IPS DF 4.7 (cell line): ENCODE measurements at regions not wholly inside any gene's neighbourhood (a gene's known extent, or its start where the extent isn't known, plus 50 kb on each side); places are given as distances from the start of the nearest gene placed in this dataset.
"Not testable (repeated sequence)": the region's sequence is repeated elsewhere in the genome, so short reads cannot be mapped to it uniquely, and the experiment has no call there.

Experiments used
- DNase-seq: peaks from one replicate; pipeline ENCODE4 v3.0.0-alpha.2; 2013; ENCODE audit warnings: low spot score; ENCODE audit errors: extremely low read depth

DNA sequence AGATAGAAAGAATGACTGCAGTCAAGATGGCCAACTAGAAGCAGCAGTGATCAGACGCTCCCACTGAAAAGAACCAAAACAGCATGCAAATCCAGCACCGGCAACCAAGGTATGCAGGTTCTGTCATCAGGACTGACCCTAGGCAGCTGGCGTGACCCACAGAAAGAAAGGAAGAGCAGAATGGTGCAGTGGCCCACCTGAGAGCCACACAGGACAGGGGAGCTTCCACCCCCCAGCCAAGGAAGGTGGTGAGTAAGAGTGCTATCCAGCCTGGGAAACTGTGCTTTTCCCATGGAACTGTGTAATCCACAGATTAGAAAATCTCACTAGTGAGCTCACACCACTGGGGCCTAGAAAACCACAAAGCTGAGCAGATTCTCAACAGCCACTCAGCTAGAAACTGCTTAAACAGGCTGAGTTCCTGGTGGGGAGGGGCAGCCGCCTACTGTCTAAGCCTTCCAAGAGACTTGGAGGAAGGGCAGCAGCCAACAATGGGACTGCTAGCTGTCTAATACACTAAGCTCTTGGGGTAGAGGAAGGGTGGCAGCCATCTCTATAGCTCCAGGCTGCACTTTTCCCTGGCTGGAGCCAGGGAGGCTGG lies 127.9 kb downstream of the EVA1A start:
- DNase-seq: no peak

DNA sequence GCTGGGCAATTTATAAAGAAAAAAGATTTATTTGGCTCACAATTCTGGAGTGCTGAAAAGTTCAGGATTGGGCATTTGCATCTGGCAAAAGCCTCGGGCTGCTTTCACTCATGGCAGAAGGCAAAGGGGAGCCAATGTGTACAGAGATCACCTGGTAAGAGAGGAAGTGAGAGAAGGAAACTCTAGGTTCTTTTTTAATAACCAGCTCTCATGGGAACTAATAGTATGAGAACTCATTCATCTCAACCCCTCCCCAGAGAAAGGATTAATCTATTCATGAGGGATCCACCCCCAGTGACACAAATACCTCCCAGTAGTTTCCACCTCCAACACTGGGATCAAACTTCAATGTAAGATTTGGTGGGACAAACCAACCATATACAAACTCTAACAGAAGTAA lies 129.0 kb downstream of the EVA1A start:
- DNase-seq: no peak

DNA sequence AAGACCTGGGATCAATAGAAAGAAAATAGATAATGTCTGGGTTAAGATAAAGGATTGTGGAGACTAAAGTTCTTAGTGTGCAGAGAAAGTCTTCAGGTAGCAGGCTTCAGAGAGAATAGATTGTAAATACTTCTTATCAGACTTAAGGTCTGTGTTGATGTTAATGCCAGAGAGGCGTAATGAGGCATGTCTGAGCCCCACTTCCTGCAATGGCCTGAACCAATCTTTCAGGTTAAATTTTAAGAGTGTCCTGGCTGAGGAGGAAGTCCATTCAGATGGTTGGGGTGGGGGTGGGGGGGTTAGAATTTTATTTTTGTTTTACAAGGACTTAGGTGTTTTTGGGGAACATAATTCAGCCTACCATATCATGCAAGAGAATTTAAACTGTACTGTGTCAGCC lies 129.5 kb downstream of the EVA1A start:
- DNase-seq: no peak

DNA sequence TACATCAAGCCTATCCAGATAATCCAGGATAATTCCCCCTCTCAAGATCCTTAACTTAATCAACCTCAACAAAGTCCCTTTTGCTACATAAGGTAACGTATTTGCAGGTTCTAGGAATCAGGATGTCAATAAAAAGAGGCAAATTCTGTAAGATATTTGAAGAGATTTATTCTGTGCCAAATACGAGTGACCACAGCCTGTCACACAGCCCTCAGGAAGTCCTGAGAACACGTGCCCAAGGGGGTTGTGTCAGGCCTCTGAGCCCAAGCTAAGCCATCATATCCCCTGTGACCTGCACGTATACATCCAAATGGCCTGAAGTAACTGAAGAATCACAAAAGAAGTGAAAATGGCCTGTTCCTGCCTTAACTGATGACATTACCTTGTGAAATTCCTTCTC lies 130.3 kb downstream of the EVA1A start:
- DNase-seq: not testable (repeated sequence)

DNA sequence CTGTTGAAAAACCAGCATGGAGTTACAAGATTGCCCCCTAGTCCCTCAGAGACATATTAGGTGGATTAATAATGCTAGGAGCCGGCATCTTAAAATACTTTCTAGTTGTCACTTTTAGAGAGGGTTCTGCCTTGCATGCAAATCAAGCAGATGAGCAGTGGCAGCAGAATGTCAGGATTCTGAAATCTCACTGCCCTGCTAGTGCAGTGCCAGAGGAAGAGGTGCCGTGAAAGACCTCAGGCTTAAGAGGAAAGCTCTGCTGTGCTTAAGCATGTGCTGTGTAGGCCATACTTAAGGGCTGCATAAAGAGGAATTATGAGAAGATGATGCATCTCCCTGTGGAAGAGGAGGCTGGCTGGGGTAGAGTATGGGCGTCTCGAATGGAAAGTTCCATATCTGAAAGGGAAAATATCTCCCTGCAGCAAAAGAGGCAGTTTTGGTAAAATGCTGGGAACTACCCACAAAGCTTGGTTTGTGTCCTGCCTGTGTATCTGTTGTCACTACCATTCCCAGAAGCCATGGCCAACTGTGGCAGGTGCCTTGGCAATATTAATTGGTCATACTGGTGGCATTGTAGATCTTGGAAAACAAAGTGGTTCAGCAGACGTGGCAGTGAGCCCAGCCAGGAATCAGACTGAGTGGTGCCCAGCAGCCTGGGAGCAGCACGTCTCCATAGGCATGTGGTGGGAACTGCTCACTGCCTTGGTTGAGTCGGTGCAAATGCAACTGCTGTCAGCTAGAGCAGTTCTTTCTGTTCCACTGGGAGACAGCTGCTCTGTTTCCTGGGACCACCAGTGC lies 131.9 kb downstream of the EVA1A start:
- DNase-seq: no peak

DNA sequence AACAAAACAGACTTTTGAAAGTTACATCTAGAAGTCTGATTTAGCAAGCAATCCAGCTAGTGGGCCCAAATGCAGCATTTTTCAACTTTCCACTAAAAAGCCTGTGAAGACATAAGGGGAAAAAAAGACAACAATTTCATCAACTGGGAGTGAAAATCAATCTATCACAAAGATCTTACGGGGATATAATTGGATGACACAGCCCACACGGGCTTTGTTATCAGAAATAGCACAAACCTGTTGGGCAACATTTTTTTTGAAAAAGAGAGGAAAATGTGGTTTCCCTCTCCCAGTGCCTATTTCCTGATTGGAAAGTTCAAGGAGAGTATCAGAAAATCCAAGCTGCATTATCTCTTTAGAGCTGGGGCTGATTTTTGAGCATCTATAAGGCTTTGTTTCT lies 132.7 kb downstream of the EVA1A start:
- DNase-seq: no peak

DNA sequence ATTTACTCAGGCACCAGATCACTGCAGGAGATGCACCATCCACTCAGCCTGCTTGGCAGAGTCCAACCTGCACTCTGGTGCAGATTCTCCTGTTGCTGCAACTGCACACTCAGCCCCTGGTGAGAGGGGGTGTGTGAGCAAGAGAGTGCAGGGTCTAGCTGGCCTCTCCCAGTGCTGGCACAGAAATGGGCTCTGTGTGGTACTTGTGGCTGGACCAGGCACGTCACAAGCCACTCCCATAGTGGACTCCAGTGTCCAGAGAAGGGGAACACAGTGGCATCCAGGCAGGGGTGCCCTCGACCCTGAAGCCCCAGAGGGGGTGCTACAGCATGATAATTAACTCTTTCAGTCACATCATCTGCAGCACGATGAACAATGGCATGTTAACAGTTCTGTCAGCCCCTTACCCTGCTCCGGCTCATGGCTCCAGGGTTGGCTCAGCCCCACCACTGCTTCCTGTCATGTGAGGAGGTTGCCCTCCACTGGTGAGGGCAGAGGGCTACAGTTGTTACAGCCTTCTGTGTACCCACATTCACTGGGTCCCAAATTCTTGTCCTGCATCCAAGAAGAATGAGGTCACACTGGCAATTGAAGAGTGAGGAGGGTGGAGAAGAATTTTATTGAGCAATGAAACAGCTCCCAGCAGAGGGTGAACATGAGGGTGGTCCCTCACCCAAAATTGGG lies 135.7 kb downstream of the EVA1A start:
- DNase-seq: no peak

DNA sequence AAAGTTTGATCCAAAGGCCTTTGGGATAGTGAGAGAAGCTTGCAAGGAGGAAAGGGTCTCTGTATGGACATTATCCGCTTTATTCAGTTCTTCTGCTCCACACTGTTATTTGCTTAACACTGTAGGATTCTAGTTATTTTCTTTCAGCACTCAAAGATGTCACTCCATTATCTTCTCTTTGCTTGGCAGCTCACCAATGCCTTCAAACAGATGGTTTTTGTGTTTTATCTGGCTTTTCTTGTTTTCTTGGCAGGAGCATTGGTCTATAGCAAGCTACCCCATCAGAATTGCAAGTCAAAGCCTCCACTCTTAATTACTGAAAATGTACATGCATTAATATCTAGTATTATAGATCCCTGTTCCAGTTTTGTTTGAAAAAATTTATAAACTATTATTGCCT lies 138.8 kb downstream of the EVA1A start:
- DNase-seq: no peak

DNA sequence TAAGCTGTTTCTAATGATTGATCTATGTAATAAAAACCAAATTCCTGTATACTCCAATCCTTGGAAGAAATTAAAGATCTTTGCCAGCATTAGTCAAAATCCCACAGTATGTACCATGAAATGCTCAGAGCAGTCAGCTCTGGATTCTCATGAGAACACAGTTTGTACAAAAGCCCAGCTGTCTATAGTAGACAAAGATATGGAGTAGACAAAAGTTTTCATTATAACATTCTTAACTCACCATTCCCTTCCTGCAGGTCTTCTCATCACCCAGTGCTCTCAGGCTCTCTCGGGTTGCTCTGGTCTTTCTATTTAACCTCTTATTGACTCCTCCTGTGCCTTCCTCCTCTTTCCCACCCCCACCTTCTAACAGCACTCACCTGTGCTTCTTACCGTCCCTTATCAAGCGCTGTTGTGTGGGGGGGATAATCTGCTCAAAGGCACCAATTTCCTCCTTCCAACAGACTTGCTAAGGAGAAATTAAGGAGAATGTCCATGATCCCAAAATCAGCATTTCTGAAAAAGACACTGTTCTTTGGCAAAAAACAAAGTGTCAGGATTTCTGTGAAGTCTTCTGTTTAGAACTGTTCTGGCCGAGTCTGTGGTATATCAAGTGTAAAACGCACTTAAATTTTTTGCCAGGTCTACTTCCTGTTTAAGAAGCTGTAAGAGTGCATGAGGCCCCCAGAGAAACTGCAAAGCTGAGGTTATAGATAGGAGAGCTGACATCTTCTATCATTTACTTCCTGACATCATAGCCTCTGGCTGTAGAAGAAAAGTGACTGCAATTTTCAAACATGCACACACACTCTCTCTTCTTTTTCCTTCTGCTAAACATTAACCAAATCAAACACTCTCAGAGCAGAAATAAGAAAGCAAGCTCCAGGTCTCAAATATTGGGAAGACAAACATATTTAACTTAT lies 144.1 kb downstream of the EVA1A start:
- no peak for DNase-seq

DNA sequence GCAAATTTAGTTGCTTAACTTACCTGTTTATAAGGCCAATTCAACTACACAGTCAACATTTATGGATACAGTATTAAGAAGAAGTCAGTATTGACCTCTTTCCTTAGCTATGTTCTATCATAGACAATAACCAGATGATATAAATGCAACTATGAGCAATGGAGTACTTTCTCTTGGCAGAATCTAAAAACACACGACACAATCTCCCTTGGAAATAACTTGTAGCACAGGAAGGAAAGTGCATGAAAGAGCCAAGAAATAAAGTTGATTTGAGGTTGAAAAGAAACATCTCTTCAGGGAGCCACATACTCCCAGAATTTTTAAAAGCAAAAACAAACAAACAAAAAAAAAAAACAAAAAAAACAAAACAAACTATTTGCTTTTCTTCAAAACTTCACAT lies 145.0 kb downstream of the EVA1A start:
- DNase-seq: no peak

DNA sequence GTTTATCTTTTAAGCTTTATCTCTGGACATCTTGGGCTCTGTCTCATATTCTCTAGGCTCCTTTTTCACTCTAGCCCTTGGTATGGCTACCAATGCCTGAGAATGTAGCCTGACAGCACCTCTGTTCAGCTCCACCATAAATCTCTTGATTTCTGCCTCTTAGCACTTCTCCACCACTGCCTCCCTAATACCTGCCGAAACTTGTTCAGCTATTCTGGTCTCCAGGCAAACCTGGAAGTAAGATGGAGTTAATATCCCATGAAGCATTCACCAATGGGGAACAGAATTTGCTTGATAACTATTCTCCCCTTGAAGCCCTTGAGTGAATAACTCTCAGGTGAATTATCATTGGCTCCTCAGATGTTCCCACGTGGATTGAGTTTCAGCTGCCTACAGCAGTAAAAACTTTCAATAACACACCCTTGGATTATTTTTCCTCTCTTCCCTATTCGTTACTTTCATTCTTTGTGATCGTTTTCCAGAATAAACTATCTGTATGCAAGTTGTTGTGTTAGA lies 145.6 kb downstream of the EVA1A start:
- DNase-seq: no peak

DNA sequence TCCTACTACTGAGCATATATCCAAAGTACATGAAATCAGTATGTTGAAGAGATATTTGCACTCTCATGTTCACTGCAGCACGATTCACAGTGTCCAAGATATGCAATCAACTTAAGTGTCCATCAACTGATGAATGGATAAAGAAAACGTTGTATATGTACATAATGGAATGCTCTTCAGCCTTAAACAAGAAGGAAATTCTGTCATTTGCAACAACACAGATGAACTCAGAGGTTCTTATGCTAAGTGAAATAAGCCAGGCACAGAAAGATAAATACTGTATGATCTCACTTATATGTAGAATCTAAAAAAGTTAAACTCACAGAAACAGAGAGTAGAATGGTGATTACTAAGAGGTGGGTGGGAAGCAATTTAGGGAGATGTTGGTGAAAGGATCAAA lies 149.2 kb downstream of the EVA1A start:
- DNase-seq: no peak

DNA sequence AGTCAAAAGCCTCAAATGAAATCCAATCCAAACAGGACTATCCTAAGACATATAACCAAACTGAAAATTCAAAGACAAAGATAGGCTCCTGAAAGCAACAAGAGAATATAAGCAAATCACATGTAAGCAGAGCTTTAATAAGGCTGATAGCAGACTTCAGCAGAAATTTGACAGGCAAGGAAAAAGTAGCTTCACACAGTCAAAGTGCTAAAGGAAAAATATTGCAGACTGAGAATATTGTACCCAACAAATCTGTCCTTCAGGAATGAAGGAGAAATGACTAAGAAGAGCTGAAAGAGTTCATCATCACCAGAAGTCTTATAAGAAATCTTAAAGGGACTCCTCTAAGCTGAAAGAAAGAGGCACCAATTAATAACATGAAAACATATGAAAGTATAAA lies 150.0 kb downstream of the EVA1A start:
- DNase-seq: no peak

DNA sequence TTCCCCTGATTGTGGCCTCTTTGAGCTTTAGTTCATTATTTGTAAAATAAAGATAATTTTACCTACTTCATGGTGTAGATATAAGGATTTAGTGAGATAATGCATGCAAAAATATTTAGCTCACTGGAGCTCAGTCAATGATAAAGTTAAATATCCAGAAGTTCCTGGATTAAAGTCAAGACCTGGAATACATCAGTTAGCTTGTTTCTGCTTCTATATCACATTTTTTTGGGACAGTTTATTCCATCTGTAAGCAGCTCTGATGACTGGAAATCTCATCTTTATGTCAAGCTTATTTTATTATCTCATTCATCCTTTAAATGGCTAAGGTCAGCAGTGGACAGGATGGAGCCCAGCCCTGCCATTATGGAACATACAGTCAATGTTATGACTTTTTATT lies 152.0 kb downstream of the EVA1A start:
- DNase-seq: no peak

DNA sequence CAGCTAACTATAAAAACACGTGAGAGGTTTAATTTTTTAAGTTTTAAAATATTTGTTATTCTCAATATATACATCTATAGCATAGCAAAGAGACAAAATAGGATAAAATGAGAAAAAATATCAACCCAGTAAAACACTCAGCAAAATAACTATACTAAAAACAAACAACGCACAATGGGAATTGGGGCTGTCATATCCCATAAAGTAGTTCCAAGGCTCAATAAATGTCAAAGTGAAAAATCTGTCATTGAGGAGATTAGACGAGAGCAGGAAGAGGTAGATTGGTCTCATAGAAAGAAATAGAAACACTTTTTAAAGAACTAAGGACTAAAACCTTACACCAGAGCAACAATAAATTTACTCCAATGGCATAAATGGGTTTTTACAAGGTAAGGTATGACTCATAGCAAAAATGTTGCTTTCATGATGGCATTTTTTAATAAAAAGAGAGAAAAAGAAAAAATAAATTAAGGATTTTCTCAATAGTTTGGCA lies 153.7 kb downstream of the EVA1A start:
- DNase-seq: no peak

DNA sequence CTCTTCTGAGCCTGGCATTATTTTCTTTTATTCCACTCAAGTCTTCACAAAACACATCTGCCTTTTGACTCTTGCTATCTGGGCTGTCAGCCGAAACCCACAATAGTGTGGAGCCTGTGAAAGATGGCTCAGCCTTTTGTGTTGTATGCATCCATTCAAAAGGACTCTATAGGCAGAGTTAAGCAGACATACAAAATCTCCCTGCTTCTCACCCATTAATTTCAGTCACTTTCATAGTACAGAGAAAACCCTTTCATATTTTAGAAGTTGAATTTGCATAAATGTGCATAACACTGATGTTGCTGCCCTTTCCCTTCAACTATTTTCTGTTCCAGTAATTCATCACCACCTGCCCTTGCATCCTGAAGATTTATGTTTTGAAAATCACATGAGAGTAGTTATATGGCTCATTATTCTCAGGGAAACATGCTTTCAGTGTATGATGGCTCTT lies 154.6 kb downstream of the EVA1A start:
- DNase-seq: no peak

DNA sequence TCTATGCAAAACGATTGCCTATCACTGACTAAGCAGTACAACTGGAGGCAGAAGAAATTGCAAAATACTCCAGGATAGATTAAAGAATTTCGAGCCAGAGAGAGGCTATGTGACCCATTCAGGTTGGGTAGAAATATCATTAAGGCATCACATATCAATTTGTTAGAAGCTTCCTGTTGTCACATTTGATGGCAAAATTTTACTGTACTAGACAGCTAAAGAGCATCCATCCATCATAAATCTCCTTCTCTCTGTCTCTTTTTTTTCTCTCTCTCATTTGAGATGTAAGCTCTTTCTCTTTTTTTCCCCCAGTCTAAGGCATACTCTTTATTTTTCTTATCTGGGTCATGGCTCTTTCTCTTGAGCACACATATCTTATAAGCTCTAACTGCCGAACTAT lies 155.7 kb downstream of the EVA1A start:
- DNase-seq: no peak

DNA sequence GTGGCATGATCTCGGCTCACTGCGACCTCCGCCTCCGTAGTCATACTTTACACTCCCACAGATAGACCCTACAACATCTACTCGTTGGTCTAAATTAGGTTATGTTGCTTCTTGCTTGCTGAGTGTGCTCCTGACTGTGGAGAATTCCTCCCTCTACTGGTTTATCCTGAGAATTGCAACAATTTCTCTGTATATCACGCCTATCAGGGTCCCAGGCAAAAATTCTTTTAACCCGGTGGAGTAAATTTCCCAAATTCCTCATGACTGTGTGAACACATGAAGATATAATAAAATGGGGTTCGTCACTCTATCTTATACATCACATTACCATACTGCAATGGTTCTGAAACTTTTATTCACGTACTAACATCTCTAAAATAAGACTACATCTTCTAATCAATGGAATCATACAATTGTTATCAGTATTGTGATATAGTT lies 156.7 kb downstream of the EVA1A start:
- DNase-seq: peak; percentile 49

DNA sequence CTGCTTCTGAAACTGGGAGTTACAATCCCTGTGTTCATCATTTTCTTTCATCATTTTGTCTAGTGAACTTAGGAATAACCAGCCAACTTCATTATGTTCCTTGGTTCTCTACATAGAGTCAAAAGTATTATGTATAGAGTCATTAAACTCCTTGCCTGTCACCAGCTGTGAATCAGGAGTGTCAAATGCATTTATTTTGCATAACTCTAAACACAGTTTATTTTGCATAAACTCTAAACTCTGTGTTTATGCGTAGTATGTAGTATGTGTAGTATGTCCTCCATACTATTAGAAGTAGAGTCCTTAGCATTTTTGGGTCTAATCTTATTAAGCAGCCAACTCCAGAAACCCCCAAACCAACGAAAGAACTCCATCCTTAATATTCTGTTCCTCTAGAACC lies 164.4 kb downstream of the EVA1A start:
- DNase-seq: no peak

DNA sequence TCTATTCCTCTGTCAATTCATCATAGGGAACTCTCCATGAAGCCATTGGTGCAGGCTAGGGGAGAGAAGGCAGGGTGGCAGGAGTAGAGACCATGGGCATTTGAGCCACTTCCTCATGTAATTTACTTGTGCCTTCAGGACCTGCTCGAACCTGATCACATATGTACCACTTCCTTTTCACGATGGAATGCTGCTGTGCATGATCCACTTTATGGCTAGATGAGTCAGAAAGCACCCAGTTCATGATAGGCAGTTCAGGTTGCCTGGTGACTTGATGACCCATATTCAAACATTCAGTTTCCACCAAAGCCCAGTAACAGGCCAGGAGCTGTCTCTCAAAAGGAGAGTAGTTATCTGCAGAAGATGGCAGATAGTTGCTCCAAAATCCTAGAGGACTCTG lies 166.0 kb downstream of the EVA1A start:
- DNase-seq: not testable (repeated sequence)

DNA sequence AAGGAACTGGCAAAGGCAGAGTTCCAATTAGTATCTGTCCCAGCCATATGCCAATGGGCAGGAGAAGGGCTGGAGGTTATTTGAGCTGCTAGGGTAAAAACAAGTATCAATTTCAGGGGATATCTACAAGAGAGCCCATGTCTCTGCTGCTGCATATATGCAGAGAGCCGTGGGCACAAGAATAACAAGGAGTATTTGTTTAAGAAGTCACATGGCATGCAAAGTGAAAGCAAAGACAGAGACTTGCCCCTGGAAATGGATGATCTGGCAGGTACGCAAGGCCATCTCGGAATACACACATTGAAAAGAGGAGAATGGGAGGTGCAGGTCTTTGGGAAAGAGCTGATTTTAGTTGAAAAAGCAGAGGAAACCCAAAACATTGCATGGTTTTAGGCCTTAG lies 170.6 kb downstream of the EVA1A start:
- no peak for DNase-seq
